Activated T-cell treated with anti-CD3 and anti-CD28 coated beads, Interleukin-2, amount 50 U/mL, for 48 hours (primary cell): ENCODE measurements at regions not wholly inside any gene's neighbourhood (a gene's known extent, or its start where the extent isn't known, plus 50 kb on each side); places are given as distances from the start of the nearest gene placed in this dataset.
"Not testable (repeated sequence)": the region's sequence is repeated elsewhere in the genome, so short reads cannot be mapped to it uniquely, and the experiment has no call there.

ENCODE experiments used
- DNase-seq, 2 experiments: peaks; one replicate each; pipeline ENCODE4 v3.0.0-alpha.2; 2020

DNA sequence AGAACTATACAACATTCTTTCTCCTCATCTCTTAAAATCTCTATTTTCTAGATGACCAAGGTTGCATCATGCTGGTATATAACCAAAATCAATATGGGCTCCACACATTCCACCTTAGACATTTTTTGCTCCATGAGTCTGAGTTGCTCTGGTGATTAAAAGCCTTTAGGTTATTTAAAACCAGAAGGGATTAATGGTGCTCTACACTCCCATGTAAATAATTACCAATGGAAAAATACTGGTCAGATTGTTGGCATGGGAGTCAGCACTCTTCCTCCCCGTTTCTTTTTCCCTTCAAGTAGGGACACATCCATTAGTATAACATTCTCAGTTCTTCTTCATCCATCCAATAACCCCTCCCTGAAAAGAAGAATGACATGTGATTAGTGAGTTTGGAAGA, 747.7 kb downstream of the PCDH17 start:
- no peak for DNase-seq

DNA sequence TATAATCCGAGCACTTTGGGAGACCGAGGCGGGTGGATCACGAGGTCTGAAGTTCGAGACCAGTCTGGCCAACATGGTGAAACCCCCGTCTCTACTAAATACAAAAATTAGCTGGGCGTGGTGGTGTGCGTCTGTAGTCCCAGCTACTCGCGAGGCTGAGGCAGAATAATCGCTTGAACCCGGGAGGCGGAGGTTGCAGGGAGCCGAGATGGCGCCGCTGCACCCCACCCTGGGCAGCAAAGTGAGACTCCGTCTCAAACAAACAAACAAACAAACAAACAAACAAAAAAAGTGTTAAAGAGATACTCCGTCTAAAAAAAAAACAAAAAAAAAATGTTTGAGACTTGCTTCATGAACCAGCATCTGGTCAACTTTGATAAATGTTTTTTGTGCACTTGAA, 753.8 kb downstream of the PCDH17 start:
- not testable (repeated sequence) for DNase-seq

DNA sequence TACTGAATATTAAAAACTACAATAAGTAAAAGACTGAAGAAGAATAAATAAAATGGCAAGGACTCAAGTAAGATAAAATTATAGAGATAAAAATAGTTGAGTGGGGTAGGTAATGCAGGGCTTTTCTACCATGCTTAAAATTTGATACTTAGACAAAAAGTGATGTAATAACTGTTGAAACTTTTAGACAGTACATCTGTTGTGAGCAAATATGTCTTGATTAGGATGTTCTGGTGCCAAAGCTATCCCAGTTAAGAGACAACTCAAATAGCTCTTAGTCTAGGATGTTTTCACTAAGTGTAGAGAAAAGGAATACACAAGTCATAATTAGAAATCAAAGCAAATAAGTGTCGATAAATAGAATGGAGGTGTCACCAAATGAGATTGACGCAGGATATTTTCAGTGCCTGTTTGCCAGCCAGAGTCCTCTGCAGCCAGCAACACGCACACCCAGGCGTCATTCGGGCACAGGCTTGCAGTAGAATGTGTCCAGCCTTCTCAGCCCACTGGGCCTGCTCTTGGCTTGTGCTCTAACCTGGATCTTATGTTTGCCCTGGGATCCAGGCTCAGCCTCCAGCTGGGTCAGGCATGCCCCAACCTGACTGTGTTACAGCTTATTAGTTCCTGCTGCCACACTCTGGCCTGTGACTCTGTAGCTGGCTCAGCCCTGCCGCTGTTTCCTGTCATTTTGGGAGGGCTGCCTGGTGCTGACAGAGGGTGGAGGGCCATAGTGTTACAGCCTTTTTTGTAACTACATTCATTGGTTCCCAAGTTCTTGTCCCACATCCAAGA, 766.2 kb downstream of the PCDH17 start:
- DNase-seq, result no peak

- DNase-seq, result no peak
These were observed 767.7 kb downstream of the PCDH17 start for GRCh38 chr13:58399263-58399662.

DNA sequence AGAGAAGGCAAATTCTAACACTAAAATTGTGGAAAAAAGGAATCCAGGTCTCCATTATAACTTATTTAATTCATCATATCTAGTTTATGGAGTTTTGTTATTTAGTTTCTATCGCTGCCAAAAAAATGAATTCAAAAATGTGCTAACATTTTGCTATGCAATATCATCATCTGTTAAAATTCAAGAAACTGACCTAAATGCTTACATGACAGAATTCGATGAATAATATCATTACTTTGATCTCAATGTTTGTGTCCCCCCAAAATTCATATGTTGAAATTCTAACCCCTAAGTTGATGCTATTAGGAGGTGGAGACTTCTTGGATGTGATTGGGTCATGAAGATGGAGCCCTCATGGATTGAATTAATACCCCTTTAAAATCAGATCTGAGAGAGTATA, 775.0 kb downstream of the PCDH17 start:
- DNase-seq, result no peak

GRCh38 chr13:58429917-58430316, 798.4 kb downstream of the PCDH17 start:
- no peak for DNase-seq

GRCh38 chr13:58434943-58435342, 803.4 kb downstream of the PCDH17 start:
- DNase-seq, result no peak

DNA sequence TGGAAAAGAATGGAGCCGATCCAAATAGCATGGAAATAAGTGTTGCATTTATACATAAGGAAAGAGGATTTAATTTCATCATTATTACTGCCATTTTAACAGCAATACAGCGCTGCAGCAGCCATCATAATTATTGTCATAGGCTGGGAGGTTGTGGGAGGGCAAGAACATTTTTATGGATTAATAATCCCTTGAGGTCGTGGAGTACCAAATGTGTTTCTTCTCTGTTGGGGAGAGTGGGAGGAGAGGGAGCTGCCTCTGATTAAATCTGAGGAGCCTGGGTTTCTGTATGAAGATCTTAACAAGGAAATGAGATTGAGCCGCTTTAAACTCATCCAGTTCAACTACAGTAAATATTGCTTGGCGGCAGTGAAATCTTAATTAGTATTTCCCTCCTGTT, 805.9 kb downstream of the PCDH17 start:
- no peak for DNase-seq

GRCh38 chr13:58446979-58447378, 815.4 kb downstream of the PCDH17 start:
- DNase-seq, result no peak

- DNase-seq, result no peak
These were observed 820.6 kb downstream of the PCDH17 start for GRCh38 chr13:58452123-58452623.

DNA sequence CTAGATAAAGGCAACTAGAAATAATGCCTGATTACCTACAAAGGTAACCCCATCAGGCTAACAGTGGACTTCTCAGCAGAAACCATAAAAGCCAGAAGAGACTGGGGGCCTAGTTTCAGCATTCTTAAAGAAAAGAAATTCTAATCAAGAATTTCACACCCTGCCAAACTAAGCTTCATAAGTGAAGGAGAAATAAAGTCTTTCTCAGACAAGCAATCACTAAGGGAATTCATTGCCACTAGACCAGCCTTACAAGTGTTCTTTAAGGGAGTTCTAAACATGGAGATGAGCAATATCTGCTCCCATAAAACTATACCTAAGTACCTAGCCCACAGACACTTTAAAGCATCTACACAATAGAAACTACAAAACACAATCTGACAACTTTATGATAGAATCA, 823.5 kb downstream of the PCDH17 start:
- no peak for DNase-seq

GRCh38 chr13:58461217-58461616, 829.7 kb downstream of the PCDH17 start:
- no peak for DNase-seq

GRCh38 chr13:58463841-58464240, 832.3 kb downstream of the PCDH17 start:
- no peak for DNase-seq

DNA sequence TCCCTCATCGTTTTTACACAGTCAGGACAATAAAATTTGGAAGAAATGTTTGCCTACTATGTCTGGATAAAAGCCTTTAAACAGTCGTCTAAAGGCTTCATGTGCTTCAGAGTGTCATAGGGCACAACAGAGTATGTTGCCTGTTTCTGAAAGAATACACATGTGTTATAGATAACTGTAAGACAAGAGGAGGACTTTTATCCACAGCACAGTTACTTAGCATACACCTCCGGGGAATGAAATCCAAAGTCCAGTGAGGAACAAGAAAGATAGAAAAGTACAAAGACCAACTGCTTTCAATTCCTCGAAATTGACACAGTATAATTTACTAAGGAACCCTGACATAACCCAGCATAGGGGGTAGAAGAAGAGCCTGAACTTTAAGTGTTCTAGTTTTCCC, 835.6 kb downstream of the PCDH17 start:
- DNase-seq, result no peak

DNA sequence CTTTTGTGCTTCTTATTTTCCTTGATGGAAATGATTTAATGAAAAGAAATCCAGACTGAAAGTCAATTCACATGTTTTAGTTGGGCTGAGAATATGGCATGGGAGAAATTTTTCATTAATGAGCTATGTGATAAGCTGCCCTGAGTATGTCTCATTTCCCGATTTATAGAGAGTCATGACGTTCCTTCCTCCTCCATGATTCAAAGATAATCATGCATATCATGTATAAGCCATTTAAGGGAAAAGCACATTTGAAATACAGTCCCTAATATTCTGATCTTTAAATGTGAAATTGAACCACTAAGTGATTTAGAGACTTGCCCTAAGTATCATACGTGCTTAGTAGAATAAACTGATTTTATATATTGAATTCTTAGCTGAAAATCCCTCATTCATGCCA, 840.9 kb downstream of the PCDH17 start:
- no peak for DNase-seq

DNA sequence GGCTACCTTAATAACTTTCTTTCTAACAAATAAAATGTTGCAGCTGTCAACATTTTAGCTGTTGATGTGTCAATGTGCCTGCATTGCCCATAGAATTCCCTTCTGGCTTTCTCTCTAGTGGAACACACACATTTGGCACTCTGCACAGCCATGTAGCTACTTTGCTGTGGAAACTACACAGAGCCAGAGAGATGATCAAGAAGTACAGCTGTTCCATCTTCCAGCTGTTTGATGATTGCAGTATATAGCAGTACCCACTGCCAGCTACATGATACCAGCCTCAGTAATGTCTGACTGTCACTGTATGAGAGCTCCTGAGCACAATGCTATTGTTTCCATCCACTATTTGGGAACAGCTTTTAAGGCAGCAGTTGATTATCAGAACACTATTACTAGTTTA, 843.0 kb downstream of the PCDH17 start:
- DNase-seq, result no peak

- DNase-seq, result no peak
These were observed 844.8 kb downstream of the PCDH17 start for GRCh38 chr13:58476206-58476918.

DNA sequence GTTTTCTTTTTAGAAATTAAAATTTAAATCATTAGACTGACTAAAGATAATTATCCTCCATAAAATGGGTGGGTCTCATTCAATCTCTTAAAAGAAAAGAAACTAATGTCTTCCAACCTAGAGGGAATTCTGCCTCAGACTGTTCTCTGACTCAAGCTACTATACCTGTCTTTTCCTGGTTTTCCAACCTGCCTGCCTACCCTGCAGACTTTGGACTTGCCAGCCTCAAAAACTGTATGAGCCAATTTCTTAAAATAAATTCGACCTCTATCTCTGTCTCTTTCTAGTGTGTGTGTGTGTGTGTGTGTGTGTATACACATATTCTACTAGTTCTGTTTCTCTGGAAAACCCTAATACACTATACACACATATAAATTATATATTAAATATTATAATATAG, 847.3 kb downstream of the PCDH17 start:
- DNase-seq, result no peak

DNA sequence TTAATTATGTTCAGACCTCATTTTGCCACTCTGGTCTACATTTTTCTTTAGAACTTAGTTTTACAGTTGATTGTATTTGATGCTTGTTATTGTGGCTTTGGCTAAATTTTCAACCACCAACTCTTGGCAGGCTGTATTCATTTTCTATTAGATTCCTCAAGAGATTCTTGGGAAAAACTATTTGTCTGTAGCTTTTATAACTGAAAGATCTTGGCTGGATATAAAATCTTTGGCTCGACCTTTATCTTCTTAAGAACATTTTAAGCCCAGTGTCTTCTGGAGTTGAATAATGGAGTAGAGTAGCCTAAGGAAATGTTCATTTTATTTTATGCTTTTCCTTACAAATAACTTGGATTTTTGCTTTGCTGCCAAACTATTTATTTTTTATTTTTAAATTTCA, 848.5 kb downstream of the PCDH17 start:
- no peak for DNase-seq

- DNase-seq, result no peak
These were observed 856.7 kb downstream of the PCDH17 start for GRCh38 chr13:58488251-58488650.

DNA sequence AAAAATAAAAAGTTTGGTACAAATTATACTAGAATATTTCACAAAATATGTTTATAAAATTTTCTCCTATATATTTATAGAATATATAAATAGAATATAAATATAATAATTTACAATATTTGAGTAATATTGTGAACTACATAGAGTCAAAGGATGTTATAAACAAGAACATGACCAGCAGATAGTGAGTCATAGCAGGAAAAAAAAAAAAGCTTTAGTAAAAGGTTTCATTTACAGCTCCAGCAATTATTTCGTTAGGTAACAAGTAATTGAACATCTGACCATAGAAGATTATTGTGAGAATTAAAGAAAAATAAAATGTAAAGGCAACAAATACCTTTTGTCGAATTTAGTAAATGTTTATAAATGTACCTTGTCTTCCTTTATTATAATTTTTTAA, 864.1 kb downstream of the PCDH17 start:
- no peak for DNase-seq

GRCh38 chr13:58500938-58501337, 869.4 kb downstream of the PCDH17 start:
- no peak for DNase-seq

DNA sequence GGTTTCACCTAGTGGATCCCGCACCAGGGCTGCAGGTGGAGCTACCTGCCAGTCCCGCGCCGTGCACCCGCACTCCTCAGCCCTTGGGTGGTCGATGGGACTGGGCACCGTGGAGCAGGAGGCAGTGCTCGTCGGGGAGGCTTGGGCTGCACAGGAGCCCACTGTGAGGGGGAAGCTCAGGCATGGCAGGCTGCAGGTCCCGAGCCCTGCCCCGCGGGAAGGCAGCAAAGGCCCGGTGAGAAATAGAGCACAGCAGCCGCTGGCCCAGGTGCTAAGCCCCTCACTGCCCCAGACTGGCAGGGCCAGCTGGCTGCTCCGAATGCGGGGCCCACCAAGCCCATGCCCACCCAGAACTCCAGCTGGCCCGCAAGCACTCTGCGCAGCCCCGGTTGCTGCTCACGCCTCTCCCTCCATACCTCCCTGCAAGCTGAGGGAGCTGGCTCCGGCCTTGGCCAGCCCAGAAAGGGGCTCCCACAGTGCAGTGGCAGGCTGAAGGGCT, 872.7 kb downstream of the PCDH17 start:
- not testable (repeated sequence) for DNase-seq

- not testable (repeated sequence) for DNase-seq
These were observed 873.8 kb downstream of the PCDH17 start for GRCh38 chr13:58505262-58505920.
